GM23248 (cell line): ENCODE measurements at regions not wholly inside any gene's neighbourhood (a gene's known extent, or its start where the extent isn't known, plus 50 kb on each side); places are given as distances from the start of the nearest gene placed in this dataset.

Source experiments
- EZH2 ChIP-seq: fragments of 200-600 bp; sonication (generic); IDR thresholded peaks from 2 replicates; pipeline ENCODE4 v1.6.1; 2018; ENCODE audit warnings: antibody characterized with exemption, mild to moderate bottlenecking; ENCODE audit not compliant: insufficient read depth, poor library complexity, severe bottlenecking
- EZH2phosphoT487 ChIP-seq: fragments of 200-600 bp; sonication (generic); IDR thresholded peaks from 2 replicates; pipeline ENCODE4 v1.6.1; 2018; ENCODE audit warnings: antibody characterized with exemption, moderate library complexity, mild to moderate bottlenecking, low read depth; ENCODE audit not compliant: insufficient read depth

- no peak for TF ChIP-seq EZH2
- TF ChIP-seq EZH2phosphoT487, result no peak
Observed at GRCh38 chr2:128564131-128564530, 245.5 kb upstream of the HS6ST1 start.
